ENCODE measurements at regions not wholly inside any gene's neighbourhood (a gene's known extent, or its start where the extent isn't known, plus 50 kb on each side); places are given as distances from the start of the nearest gene placed in this dataset.
A peak's percentile ranks its signal among the peaks of the same experiment; 100 is the strongest.
"Not testable (repeated sequence)": the region's sequence is repeated elsewhere in the genome, so short reads cannot be mapped to it uniquely, and the experiment has no call there.

- no peaks in the 10 kb centered on the region for H3K36me3 ChIP-seq
- ATAC-seq (no peak), DNase-seq (no peak)
- no peaks in the 10 kb centered on the region for H3K27me3 ChIP-seq
- H3K27ac ChIP-seq = no peak overlapping the region
- no peaks in the 10 kb centered on the region for H3K4me1 ChIP-seq
- no peaks in the 10 kb centered on the region for H3K9me3 ChIP-seq
- TF ChIP-seq, protein P1, sequence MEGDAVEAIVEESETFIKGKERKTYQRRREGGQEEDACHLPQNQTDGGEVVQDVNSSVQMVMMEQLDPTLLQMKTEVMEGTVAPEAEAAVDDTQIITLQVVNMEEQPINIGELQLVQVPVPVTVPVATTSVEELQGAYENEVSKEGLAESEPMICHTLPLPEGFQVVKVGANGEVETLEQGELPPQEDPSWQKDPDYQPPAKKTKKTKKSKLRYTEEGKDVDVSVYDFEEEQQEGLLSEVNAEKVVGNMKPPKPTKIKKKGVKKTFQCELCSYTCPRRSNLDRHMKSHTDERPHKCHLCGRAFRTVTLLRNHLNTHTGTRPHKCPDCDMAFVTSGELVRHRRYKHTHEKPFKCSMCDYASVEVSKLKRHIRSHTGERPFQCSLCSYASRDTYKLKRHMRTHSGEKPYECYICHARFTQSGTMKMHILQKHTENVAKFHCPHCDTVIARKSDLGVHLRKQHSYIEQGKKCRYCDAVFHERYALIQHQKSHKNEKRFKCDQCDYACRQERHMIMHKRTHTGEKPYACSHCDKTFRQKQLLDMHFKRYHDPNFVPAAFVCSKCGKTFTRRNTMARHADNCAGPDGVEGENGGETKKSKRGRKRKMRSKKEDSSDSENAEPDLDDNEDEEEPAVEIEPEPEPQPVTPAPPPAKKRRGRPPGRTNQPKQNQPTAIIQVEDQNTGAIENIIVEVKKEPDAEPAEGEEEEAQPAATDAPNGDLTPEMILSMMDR (IDR thresholded peaks at IDR 0.05) = no peak
- intact Hi-C loops (cut with DNase I) = no loop called here
- H3K4me3 ChIP-seq = no peak overlapping the region
These were observed 403.2 kb upstream of the MGMT start for GRCh38 chr10:129063877-129064276.

- intact Hi-C loops (cut with DNase I); H3K4me1 ChIP-seq; H3K27me3 ChIP-seq; DNase-seq; H3K9me3 ChIP-seq; H3K27ac ChIP-seq; H3K4me3 ChIP-seq; ATAC-seq; H3K36me3 ChIP-seq: not testable (repeated sequence)
These were observed 400.5 kb upstream of the MGMT start for GRCh38 chr10:129066529-129066928.

GRCh38 chr10:129071411-129071810 lies 395.6 kb upstream of the MGMT start:
- H3K4me3 ChIP-seq; H3K27me3 ChIP-seq; intact Hi-C loops (cut with DNase I); H3K36me3 ChIP-seq; H3K9me3 ChIP-seq; DNase-seq; ATAC-seq; H3K27ac ChIP-seq; H3K4me1 ChIP-seq: not testable (repeated sequence)

DNA sequence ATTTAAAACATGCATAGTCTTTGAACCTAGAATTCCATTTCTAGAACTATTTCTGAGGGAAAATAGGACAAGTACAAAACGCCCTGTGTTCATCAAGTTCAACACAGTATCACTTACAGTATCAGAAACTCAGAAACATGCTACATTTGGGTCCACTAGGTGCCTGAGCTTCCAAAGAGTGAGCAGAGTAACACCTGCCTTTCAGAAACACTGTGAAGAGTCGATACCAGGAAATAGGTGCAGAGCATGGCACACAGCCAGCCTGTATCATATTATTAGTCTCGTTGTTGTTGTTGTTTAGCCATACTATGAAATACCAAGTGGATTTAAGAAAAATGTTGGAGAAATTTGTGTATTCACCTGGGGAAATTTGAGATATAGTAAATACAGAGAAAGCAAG lies 392.1 kb upstream of the MGMT start:
- intact Hi-C loops (cut with DNase I) = no loop called here
- Histone ChIP-seq H3K27ac (no peak overlapping the region), H3K4me3 (no peak overlapping the region), H3K9me3 (no peaks in the 10 kb centered on the region), H3K27me3 (no peaks in the 10 kb centered on the region), H3K4me1 (no peaks in the 10 kb centered on the region), H3K36me3 (no peaks in the 10 kb centered on the region)
- DNase-seq = no peak
- TF ChIP-seq, protein P1 (IDR thresholded peaks at IDR 0.05) = no peak
- no peak for ATAC-seq

- no peak for ATAC-seq
- intact Hi-C loops (cut with DNase I) = no loop called here
- Histone ChIP-seq H3K36me3 (no peaks in the 10 kb centered on the region), H3K9me3 (no peaks in the 10 kb centered on the region), H3K27me3 (no peaks in the 10 kb centered on the region), H3K27ac (no peak overlapping the region), H3K4me1 (no peaks in the 10 kb centered on the region), H3K4me3 (no peak overlapping the region)
- DNase-seq = no peak
- TF ChIP-seq, protein P1 (IDR thresholded peaks at IDR 0.05) = no peak
These were observed 391.5 kb upstream of the MGMT start for GRCh38 chr10:129075508-129075907.

GRCh38 chr10:129075927-129076326 lies 391.1 kb upstream of the MGMT start:
- intact Hi-C loops (cut with DNase I) = no loop called here
- H3K27ac ChIP-seq = no peak overlapping the region
- no peaks in the 10 kb centered on the region for H3K27me3 ChIP-seq
- DNase-seq = no peak
- H3K9me3 ChIP-seq = no peaks in the 10 kb centered on the region
- no peaks in the 10 kb centered on the region for H3K36me3 ChIP-seq
- H3K4me3 ChIP-seq = no peak overlapping the region
- H3K4me1 ChIP-seq = no peaks in the 10 kb centered on the region
- peak; percentile 20 for ATAC-seq
- TF ChIP-seq, protein P1 (IDR thresholded peaks at IDR 0.05) = no peak

- TF ChIP-seq, protein P1 (IDR thresholded peaks at IDR 0.05) = no peak
- H3K27ac ChIP-seq = no peak overlapping the region
- H3K4me3 ChIP-seq = no peak overlapping the region
- no peaks in the 10 kb centered on the region for H3K4me1 ChIP-seq
- DNase-seq (no peak), ATAC-seq (no peak)
- intact Hi-C loops (cut with DNase I) = no loop called here
- no peaks in the 10 kb centered on the region for H3K36me3 ChIP-seq
- no peaks in the 10 kb centered on the region for H3K27me3 ChIP-seq
- H3K9me3 ChIP-seq = no peaks in the 10 kb centered on the region
These were observed 388.7 kb upstream of the MGMT start for GRCh38 chr10:129078346-129078745.
